Vagina (tissue), 2 donors: ENCODE measurements at regions not wholly inside any gene's neighbourhood (a gene's known extent, or its start where the extent isn't known, plus 50 kb on each side); places are given as distances from the start of the nearest gene placed in this dataset.

ENCODE experiments used
- POLR2A ChIP-seq, 2 donors: fragments of 450-650 bp; IDR thresholded peaks; one replicate each; pipeline ENCODE4 v1.6.1; 2017; ENCODE audit warnings: antibody characterized with exemption in 2 of 2, mild to moderate bottlenecking in 2 of 2, moderate library complexity in 2 of 2
- POLR2AphosphoS5 ChIP-seq, 2 donors: sonication (generic); formaldehyde crosslinking; IDR thresholded peaks; one replicate each; pipeline ENCODE4 v1.9.0; 2017; ENCODE audit warnings: antibody characterized with exemption in 2 of 2, mild to moderate bottlenecking in 2 of 2, low read depth in 1 of 2; ENCODE audit not compliant: insufficient read depth in 1 of 2
- TF ChIP-seq, protein P1 (sequence below), 3 experiments: fragments of 450-650 bp in 2 of 3; fragments of 200-600 bp in 1 of 3; sonication (generic) in 1 of 3; IDR thresholded peaks; one replicate each; pipeline ENCODE4 v1.5.1; 2017 to 2019; ENCODE audit warnings: antibody characterized with exemption in 3 of 3, mild to moderate bottlenecking in 2 of 3, moderate library complexity in 2 of 3

GRCh38 chr12:66048835-66049537 lies 81.6 kb downstream of the LLPH start:
- TF ChIP-seq, protein P1, sequence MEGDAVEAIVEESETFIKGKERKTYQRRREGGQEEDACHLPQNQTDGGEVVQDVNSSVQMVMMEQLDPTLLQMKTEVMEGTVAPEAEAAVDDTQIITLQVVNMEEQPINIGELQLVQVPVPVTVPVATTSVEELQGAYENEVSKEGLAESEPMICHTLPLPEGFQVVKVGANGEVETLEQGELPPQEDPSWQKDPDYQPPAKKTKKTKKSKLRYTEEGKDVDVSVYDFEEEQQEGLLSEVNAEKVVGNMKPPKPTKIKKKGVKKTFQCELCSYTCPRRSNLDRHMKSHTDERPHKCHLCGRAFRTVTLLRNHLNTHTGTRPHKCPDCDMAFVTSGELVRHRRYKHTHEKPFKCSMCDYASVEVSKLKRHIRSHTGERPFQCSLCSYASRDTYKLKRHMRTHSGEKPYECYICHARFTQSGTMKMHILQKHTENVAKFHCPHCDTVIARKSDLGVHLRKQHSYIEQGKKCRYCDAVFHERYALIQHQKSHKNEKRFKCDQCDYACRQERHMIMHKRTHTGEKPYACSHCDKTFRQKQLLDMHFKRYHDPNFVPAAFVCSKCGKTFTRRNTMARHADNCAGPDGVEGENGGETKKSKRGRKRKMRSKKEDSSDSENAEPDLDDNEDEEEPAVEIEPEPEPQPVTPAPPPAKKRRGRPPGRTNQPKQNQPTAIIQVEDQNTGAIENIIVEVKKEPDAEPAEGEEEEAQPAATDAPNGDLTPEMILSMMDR (IDR thresholded peaks at IDR 0.05), result no peak
- TF ChIP-seq POLR2AphosphoS5 (IDR thresholded peaks at IDR 0.05; ENCODE audit: insufficient read depth in 1 of 2, low read depth in 1 of 2) (no peak), POLR2A (IDR thresholded peaks at IDR 0.05) (no peak)
